ENCODE measurements at regions not wholly inside any gene's neighbourhood (a gene's known extent, or its start where the extent isn't known, plus 50 kb on each side); places are given as distances from the start of the nearest gene placed in this dataset.

DNA sequence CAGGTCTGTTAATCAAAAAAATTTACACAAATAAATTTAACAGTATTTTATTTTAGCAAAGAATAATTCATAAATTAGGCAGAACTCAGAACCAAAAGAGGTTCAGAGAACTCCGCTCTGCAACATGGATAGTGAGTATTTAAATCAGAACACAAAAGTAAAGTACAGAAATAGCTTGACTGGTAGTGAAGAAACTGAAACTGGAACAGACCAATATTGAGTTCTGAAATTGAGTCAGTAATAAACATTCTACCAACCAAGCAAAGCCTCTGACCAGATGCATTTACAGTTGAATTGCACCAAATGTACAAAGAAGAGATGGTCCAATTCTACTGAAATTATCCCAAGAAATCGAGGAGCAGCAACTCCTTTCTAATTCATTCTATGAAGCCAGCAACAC, 1542.8 kb downstream of the EFNA5 start:
- ATAC-seq: no peak
- H3K9me3 ChIP-seq: no peaks in the 10 kb centered on the region
- no peaks in the 10 kb centered on the region for H3K27me3 ChIP-seq
- H3K36me3 ChIP-seq: no peaks in the 10 kb centered on the region
- H3K4me3 ChIP-seq: no peak overlapping the region
- intact Hi-C loops (cut with DNase I): no loop called here
- H3K4me1 ChIP-seq: no peaks in the 10 kb centered on the region
- H3K27ac ChIP-seq: no peak overlapping the region
- DNase-seq: no peak
- no peak for TF ChIP-seq CTCF (IDR thresholded peaks at IDR 0.05)

GRCh38 chr5:106127341-106127781, 1543.4 kb downstream of the EFNA5 start:
- intact Hi-C loops (cut with DNase I): no loop called here
- Histone ChIP-seq H3K27me3 (no peaks in the 10 kb centered on the region), H3K4me3 (no peak overlapping the region), H3K9me3 (no peaks in the 10 kb centered on the region), H3K27ac (no peak overlapping the region), H3K36me3 (no peaks in the 10 kb centered on the region), H3K4me1 (no peaks in the 10 kb centered on the region)
- DNase-seq (no peak), ATAC-seq (no peak)
- TF ChIP-seq CTCF (IDR thresholded peaks at IDR 0.05): no peak

- DNase-seq: peak; percentile 66
- no peaks in the 10 kb centered on the region for H3K9me3 ChIP-seq
- no peaks in the 10 kb centered on the region for H3K4me1 ChIP-seq
- intact Hi-C loops (cut with DNase I): no loop called here
- peak; percentile 66 for TF ChIP-seq CTCF (IDR thresholded peaks at IDR 0.05)
- ATAC-seq: peak; percentile 80
- H3K27ac ChIP-seq: no peak overlapping the region
- no peak overlapping the region for H3K4me3 ChIP-seq
- H3K36me3 ChIP-seq: no peaks in the 10 kb centered on the region
- H3K27me3 ChIP-seq: no peaks in the 10 kb centered on the region
These were observed 1548.6 kb downstream of the EFNA5 start for GRCh38 chr5:106121972-106122605.

DNA sequence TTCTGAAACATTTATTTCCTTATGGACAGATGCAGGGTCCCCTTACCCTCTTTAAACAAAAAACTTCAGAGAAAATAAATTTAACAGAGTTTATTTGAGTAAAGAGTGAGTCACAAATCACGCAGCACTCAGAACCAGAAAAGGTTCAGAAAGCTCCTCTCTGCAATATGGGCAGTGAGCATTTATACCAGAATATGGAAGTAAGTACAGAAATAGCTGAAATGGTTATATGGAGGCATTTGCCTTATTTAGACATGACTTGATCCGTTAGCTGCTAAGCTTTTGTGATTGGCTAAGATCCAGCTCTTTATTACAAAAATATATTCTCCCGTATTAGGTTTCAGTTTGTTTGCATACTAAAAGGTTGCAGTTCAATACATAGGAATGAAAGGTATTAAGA, 1554.1 kb downstream of the EFNA5 start:
- DNase-seq (no peak), ATAC-seq (no peak)
- Histone ChIP-seq H3K36me3 (no peaks in the 10 kb centered on the region), H3K27ac (no peak overlapping the region), H3K4me1 (no peaks in the 10 kb centered on the region), H3K9me3 (no peaks in the 10 kb centered on the region), H3K4me3 (no peak overlapping the region), H3K27me3 (no peaks in the 10 kb centered on the region)
- no peak for TF ChIP-seq CTCF (IDR thresholded peaks at IDR 0.05)
- intact Hi-C loops (cut with DNase I): no loop called here

DNA sequence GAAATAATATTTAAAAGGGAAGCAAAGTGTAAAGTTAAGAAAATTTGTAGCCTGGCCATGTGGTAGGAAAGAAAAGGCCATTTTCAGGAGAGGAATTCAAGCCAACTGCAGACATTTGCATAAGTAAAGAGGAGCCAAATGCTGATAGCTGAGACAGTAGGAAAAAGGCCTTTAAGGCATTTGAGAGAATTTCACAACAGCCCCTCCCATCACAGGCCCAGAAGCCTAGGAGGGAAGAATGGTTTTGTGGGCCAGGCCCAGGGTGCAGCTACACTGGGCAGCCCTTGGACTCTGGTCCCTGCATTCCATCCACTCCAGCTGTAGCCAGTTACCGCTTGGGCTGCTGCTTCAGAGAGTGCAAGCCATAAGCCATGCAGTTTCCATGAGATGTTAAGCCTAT, 1556.8 kb downstream of the EFNA5 start:
- ATAC-seq (no peak), DNase-seq (no peak)
- Histone ChIP-seq H3K27ac (no peak overlapping the region), H3K4me3 (no peak overlapping the region), H3K9me3 (no peaks in the 10 kb centered on the region), H3K4me1 (no peaks in the 10 kb centered on the region), H3K36me3 (no peaks in the 10 kb centered on the region), H3K27me3 (no peaks in the 10 kb centered on the region)
- TF ChIP-seq CTCF (IDR thresholded peaks at IDR 0.05): no peak
- intact Hi-C loops (cut with DNase I): no loop called here

DNA sequence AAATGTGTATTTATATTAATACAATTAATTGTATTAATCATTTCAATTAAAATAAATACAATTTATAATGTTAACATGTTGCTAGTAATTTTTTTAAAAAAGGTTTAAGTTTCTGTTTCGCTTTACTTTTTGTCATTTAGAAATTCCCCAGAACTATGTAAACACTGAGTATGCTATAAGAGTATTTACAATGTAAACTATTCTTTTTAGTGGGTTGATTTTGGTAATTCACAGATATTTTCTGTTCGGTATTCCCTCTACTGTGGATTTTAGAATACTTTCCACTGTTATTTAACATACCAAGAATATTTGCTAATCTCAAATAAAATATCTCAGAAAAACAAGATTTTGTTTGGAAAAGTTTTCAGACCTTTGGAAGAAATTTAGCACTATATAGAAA, 1564.4 kb downstream of the EFNA5 start:
- intact Hi-C loops (cut with DNase I): no loop called here
- H3K36me3 ChIP-seq: no peaks in the 10 kb centered on the region
- no peak overlapping the region for H3K27ac ChIP-seq
- TF ChIP-seq CTCF (IDR thresholded peaks at IDR 0.05): no peak
- H3K4me1 ChIP-seq: no peaks in the 10 kb centered on the region
- no peak for ATAC-seq
- H3K4me3 ChIP-seq: no peak overlapping the region
- no peaks in the 10 kb centered on the region for H3K27me3 ChIP-seq
- no peak for DNase-seq
- H3K9me3 ChIP-seq: no peaks in the 10 kb centered on the region
